Adrenal gland (tissue), 9 donors: ENCODE measurements at regions not wholly inside any gene's neighbourhood (a gene's known extent, or its start where the extent isn't known, plus 50 kb on each side); places are given as distances from the start of the nearest gene placed in this dataset.
"Not testable (repeated sequence)": the region's sequence is repeated elsewhere in the genome, so short reads cannot be mapped to it uniquely, and the experiment has no call there.

ENCODE experiments used
- DNase-seq, 7 donors: peaks; one replicate each; pipeline ENCODE4 v3.0.0-alpha.2; 2019 to 2020
- H3K27ac ChIP-seq, 5 donors: fragments of 200-600 bp; sonication (generic) in 4 of 5; 1 replicate in 3 of 5; 2 replicates in 2 of 5; pipeline versions ENCODE4 v1.5.1 to v1.8.0; 2016 to 2020; ENCODE audit warnings: mild to moderate bottlenecking in 1 of 5
- H3K27me3 ChIP-seq: fragments of 200-600 bp; 2 replicates; pipeline ENCODE4 v1.8.0; 2021
- H3K36me3 ChIP-seq, 2 donors: fragments of 200-600 bp; replicated peaks in 1 of 2; 1 replicate in 1 of 2; 2 replicates in 1 of 2; pipeline versions ENCODE4 v1.5.1 to v1.8.0; 2018 to 2022
- H3K4me1 ChIP-seq, 2 donors: fragments of 200-600 bp; replicated peaks in 1 of 2; 1 replicate in 1 of 2; 2 replicates in 1 of 2; pipeline versions ENCODE4 v1.5.1 to v1.8.0; 2018 to 2021
- H3K4me3 ChIP-seq, 4 donors: fragments of 200-600 bp; sonication (generic) in 3 of 4; one replicate each; pipeline ENCODE4 v1.5.1; 2016 to 2018
- H3K9me3 ChIP-seq, 3 donors: fragments of 200-600 bp; sonication (generic) in 1 of 3; replicated peaks in 1 of 3; 1 replicate in 2 of 3; 2 replicates in 1 of 3; pipeline versions ENCODE4 v1.5.1 to v1.8.0; 2016 to 2021
- CTCF ChIP-seq, 6 experiments: fragments of 450-650 bp in 4 of 6; fragments of 200-600 bp in 2 of 6; sonication (generic) in 1 of 6; IDR thresholded peaks; 1 replicate in 5 of 6; 2 replicates in 1 of 6; pipeline versions ENCODE4 v1.5.1 to v1.8.0; 2016 to 2021; ENCODE audit warnings: antibody characterized with exemption in 6 of 6, mild to moderate bottlenecking in 2 of 6, moderate library complexity in 1 of 6
- POLR2A ChIP-seq, 2 donors: fragments of 450-650 bp; IDR thresholded peaks; one replicate each; pipeline ENCODE4 v1.6.1; 2017; ENCODE audit warnings: antibody characterized with exemption in 2 of 2, mild to moderate bottlenecking in 2 of 2, moderate library complexity in 1 of 2
- WGBS, 4 donors: extraction: QIAGEN DNeasy Blood & Tissue Kit in 2 of 4; methylation state at CpG; one replicate each; pipeline versions ENCODE4 v1.1.5 to v1.1.7; 2013 to 2017; 5-methylcytosine and 5-hydroxymethylcytosine counted together
- intact Hi-C, 2 donors: fragments of 100-400 bp; cut with DNase I; formaldehyde crosslinking; loops; one replicate each; pipeline versions ENCODE4 v1.14.1 to v1.15.0; 2022 to 2023
- donor health status: healthy with polysubstance abuse.
- donor health status: Bipolar disorder and iron deficiency.
- donor health status: DM: yes; HTN: yes; CAD: no.
- donor health status: DM: no; HTN: no; CAD: no.
- donor health status: DM: no; HTN: no; CAD: no.

- WGBS, 4 donors, result 80 to 89% (median 86%) methylated on average over 1 of the region's 1 CpG
- no peaks in the 10 kb centered on the region for H3K36me3 ChIP-seq
- intact Hi-C loops, result no loop called here
- H3K4me1 ChIP-seq, result no peaks in the 10 kb centered on the region
- no peak overlapping the region for H3K27ac ChIP-seq
- no peak for TF ChIP-seq CTCF (IDR thresholded peaks at IDR 0.05)
- TF ChIP-seq POLR2A (IDR thresholded peaks at IDR 0.05), result no peak
- H3K4me3 ChIP-seq, result no peak overlapping the region
- no peak for DNase-seq
- H3K27me3 ChIP-seq, result no peaks in the 10 kb centered on the region
- H3K9me3 ChIP-seq, result no peaks in the 10 kb centered on the region
Observed at GRCh38 chr3:38952721-38953120, 99.0 kb downstream of the SCN11A start.

- 94 to 100% (median 98%) methylated on average over 3 to 33 of the region's 33 CpGs for WGBS, 4 donors
- DNase-seq, intact Hi-C loops, H3K36me3 ChIP-seq, H3K4me3 ChIP-seq, H3K27me3 ChIP-seq, H3K27ac ChIP-seq, H3K4me1 ChIP-seq, H3K9me3 ChIP-seq: not testable (repeated sequence)
Observed at GRCh38 chr3:38951167-38951566, 100.6 kb downstream of the SCN11A start.

- peak in 1 of 7 donors; percentile 4 for DNase-seq
- Histone ChIP-seq H3K27ac (no peak overlapping the region), H3K9me3 (no peaks in the 10 kb centered on the region), H3K36me3 (no peaks in the 10 kb centered on the region), H3K4me1 (no peaks in the 10 kb centered on the region), H3K4me3 (no peak overlapping the region), H3K27me3 (no peaks in the 10 kb centered on the region)
- 85 to 91% (median 86%) methylated on average over 5 of the region's 5 CpGs for WGBS, 4 donors
- intact Hi-C loops, result no loop called here
- TF ChIP-seq POLR2A (IDR thresholded peaks at IDR 0.05) (no peak), CTCF (IDR thresholded peaks at IDR 0.05) (no peak)
Observed at GRCh38 chr3:38950581-38950980, 101.2 kb downstream of the SCN11A start.

GRCh38 chr3:38949994-38950393 lies 101.8 kb downstream of the SCN11A start:
- H3K36me3 ChIP-seq, result no peaks in the 10 kb centered on the region
- DNase-seq, result no peak
- H3K4me3 ChIP-seq, result no peak overlapping the region
- no peaks in the 10 kb centered on the region for H3K27me3 ChIP-seq
- H3K9me3 ChIP-seq, result no peaks in the 10 kb centered on the region
- TF ChIP-seq POLR2A (IDR thresholded peaks at IDR 0.05), result no peak
- TF ChIP-seq CTCF (IDR thresholded peaks at IDR 0.05), result no peak
- WGBS, 4 donors, result 76 to 95% (median 84%) methylated on average over 4 to 9 of the region's 9 CpGs
- intact Hi-C loops, result no loop called here
- H3K4me1 ChIP-seq, result no peaks in the 10 kb centered on the region
- no peak overlapping the region for H3K27ac ChIP-seq

- no peaks in the 10 kb centered on the region for H3K27me3 ChIP-seq
- no peak overlapping the region for H3K27ac ChIP-seq
- H3K4me1 ChIP-seq, result no peaks in the 10 kb centered on the region
- DNase-seq, result no peak
- 34 to 48% (median 41%) methylated on average over 3 of the region's 3 CpGs for WGBS, 4 donors
- H3K9me3 ChIP-seq, result no peaks in the 10 kb centered on the region
- TF ChIP-seq CTCF (IDR thresholded peaks at IDR 0.05) (no peak), POLR2A (IDR thresholded peaks at IDR 0.05) (no peak)
- H3K4me3 ChIP-seq, result no peak overlapping the region
- intact Hi-C loops, result no loop called here
- H3K36me3 ChIP-seq, result no peaks in the 10 kb centered on the region
Observed at GRCh38 chr3:38940394-38940793, 111.3 kb downstream of the SCN11A start.
